ENCODE measurements at regions not wholly inside any gene's neighbourhood (a gene's known extent, or its start where the extent isn't known, plus 50 kb on each side); places are given as distances from the start of the nearest gene placed in this dataset.
A peak's percentile ranks its signal among the peaks of the same experiment; 100 is the strongest.

- DNase-seq (ENCODE audit: low read depth in 1 of 2, low spot score in 2 of 2) = no peak
- Histone ChIP-seq H3K9me3 (replicated peaks) (no peaks in the 10 kb centered on the region), H3K27ac (no peak overlapping the region)
These were observed 642.5 kb downstream of the XPNPEP1 start for GRCh38 chr10:109280837-109281236.

DNA sequence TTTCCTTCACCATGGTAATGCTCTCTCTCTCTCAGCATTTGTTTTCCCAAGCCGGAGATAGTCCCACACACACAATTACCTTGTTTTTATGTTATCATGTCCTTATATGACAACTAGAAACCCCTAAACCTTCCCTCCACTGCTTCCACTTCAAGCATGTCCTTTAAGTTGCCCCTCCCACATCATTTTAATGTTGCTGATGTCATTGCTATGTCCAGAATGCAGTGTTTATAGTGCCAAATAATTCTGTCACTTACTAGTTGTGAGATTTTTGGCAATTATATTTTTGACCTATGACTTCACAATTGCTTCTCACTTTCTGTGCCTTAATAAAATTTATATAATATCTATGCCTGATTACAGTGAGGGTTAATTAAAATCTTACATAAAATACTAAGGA, 645.9 kb downstream of the XPNPEP1 start:
- DNase-seq (ENCODE audit: low read depth in 1 of 2, low spot score in 2 of 2) = peak in 1 of 2 experiments; percentile 29
- Histone ChIP-seq H3K27ac (no peak overlapping the region), H3K4me1 (replicated peaks) (peaks cover 29% of the 10 kb centered on the region), H3K27me3 (replicated peaks) (no peaks in the 10 kb centered on the region), H3K4me3 (no peak overlapping the region), H3K36me3 (no peaks in the 10 kb centered on the region), H3K9me3 (replicated peaks) (no peaks in the 10 kb centered on the region)

More at GRCh38 chr10:109280837-109281236, 642.5 kb downstream of the XPNPEP1 start:
- no peaks in the 10 kb centered on the region for H3K36me3 ChIP-seq
- no peak overlapping the region for H3K4me3 ChIP-seq
- H3K27me3 ChIP-seq (replicated peaks) = no peaks in the 10 kb centered on the region
- H3K4me1 ChIP-seq (replicated peaks) = peaks cover 44% of the 10 kb centered on the region

- no peak overlapping the region for H3K4me3 ChIP-seq
- DNase-seq (ENCODE audit: low read depth in 1 of 2, low spot score in 2 of 2) = no peak
- peaks cover 17% of the 10 kb centered on the region for H3K4me1 ChIP-seq (replicated peaks)
These were observed 647.4 kb downstream of the XPNPEP1 start for GRCh38 chr10:109275960-109276359.

GRCh38 chr10:109274681-109275080, 648.6 kb downstream of the XPNPEP1 start:
- H3K27me3 ChIP-seq (replicated peaks) = no peaks in the 10 kb centered on the region
- H3K27ac ChIP-seq = no peak overlapping the region
- H3K9me3 ChIP-seq (replicated peaks) = no peaks in the 10 kb centered on the region
- H3K36me3 ChIP-seq = no peaks in the 10 kb centered on the region
- DNase-seq (ENCODE audit: low read depth in 1 of 2, low spot score in 2 of 2) = no peak
- H3K4me1 ChIP-seq (replicated peaks) = peaks cover 17% of the 10 kb centered on the region
- H3K4me3 ChIP-seq = no peak overlapping the region

More at GRCh38 chr10:109275960-109276359, 647.4 kb downstream of the XPNPEP1 start:
- Histone ChIP-seq H3K9me3 (replicated peaks) (no peaks in the 10 kb centered on the region), H3K36me3 (no peaks in the 10 kb centered on the region), H3K27ac (no peak overlapping the region), H3K27me3 (replicated peaks) (no peaks in the 10 kb centered on the region)

DNA sequence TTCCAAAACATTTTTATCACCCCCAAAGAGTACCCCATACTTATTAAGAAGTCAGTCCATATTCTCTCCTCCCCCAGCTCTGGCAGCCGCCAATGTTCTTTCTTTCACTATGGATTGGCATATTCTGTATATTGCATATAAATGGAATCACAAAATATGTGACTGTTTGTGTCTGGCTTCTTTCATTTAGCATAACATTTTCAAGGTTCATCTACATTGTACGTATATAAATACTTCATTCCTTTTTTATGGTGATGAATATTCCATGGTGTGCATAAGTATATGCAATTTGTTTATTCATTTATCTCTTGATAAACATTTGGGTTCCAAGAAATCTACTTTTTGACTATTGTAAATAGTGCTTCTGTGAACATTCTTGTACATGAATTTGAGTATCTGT, 653.1 kb downstream of the XPNPEP1 start:
- no peak overlapping the region for H3K27ac ChIP-seq
- H3K36me3 ChIP-seq = no peaks in the 10 kb centered on the region
- 0 out of 2 replicates have a peak, but pooled peaks cover 4% of the 10 kb centered on the region for H3K4me1 ChIP-seq (replicated peaks)
- no peak overlapping the region for H3K4me3 ChIP-seq
- H3K9me3 ChIP-seq (replicated peaks) = no peaks in the 10 kb centered on the region
- no peak for DNase-seq (ENCODE audit: low read depth in 1 of 2, low spot score in 2 of 2)
- H3K27me3 ChIP-seq (replicated peaks) = no peaks in the 10 kb centered on the region

- peaks cover 10% of the 10 kb centered on the region; the same call in 1 of the 2 replicates for H3K4me1 ChIP-seq (replicated peaks)
- H3K9me3 ChIP-seq (replicated peaks) = no peaks in the 10 kb centered on the region
- H3K36me3 ChIP-seq = no peaks in the 10 kb centered on the region
- DNase-seq (ENCODE audit: low read depth in 1 of 2, low spot score in 2 of 2) = no peak
- no peak overlapping the region for H3K4me3 ChIP-seq
- H3K27ac ChIP-seq = no peak overlapping the region
- H3K27me3 ChIP-seq (replicated peaks) = no peaks in the 10 kb centered on the region
These were observed 659.3 kb downstream of the XPNPEP1 start for GRCh38 chr10:109264004-109264403.

GRCh38 chr10:109261231-109261630, 662.1 kb downstream of the XPNPEP1 start:
- H3K27me3 ChIP-seq (replicated peaks) = no peaks in the 10 kb centered on the region
- H3K36me3 ChIP-seq = no peaks in the 10 kb centered on the region
- no peak overlapping the region for H3K27ac ChIP-seq
- peaks cover 14% of the 10 kb centered on the region; the same call in 1 of the 2 replicates for H3K4me1 ChIP-seq (replicated peaks)
- no peaks in the 10 kb centered on the region for H3K9me3 ChIP-seq (replicated peaks)
- DNase-seq (ENCODE audit: low read depth in 1 of 2, low spot score in 2 of 2) = no peak
- no peak overlapping the region for H3K4me3 ChIP-seq

GRCh38 chr10:109259293-109259692, 664.0 kb downstream of the XPNPEP1 start:
- H3K4me3 ChIP-seq = no peak overlapping the region
- H3K4me1 ChIP-seq (replicated peaks) = peaks cover 10% of the 10 kb centered on the region; the same call in 1 of the 2 replicates
- DNase-seq (ENCODE audit: low read depth in 1 of 2, low spot score in 2 of 2) = no peak
- H3K36me3 ChIP-seq = no peaks in the 10 kb centered on the region
- peak overlapping the region; percentile 23 for H3K27ac ChIP-seq
- H3K27me3 ChIP-seq (replicated peaks) = no peaks in the 10 kb centered on the region
- no peaks in the 10 kb centered on the region for H3K9me3 ChIP-seq (replicated peaks)

DNA sequence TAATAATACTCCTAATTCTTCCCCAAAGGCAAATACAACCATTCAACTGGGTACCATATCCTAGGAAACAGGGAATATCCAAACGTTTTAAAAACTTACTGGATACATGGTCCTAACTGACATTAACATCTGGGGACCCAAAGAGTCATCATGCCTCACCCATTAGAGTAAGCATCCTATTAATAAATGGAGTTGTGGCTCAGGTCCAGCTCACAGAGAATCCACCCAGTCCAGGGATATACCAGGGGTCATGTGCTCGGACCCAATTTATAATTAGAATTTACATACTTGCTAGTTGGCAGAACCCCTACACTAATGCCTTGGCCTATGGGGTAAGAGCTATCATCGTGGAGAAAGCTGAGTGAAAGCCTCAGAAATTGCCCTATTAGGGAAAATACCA, 670.0 kb downstream of the XPNPEP1 start:
- H3K4me1 ChIP-seq (replicated peaks) = no peaks in the 10 kb centered on the region
- H3K4me3 ChIP-seq = no peak overlapping the region
- H3K36me3 ChIP-seq = no peaks in the 10 kb centered on the region
- no peak for DNase-seq (ENCODE audit: low read depth in 1 of 2, low spot score in 2 of 2)
- H3K9me3 ChIP-seq (replicated peaks) = no peaks in the 10 kb centered on the region
- H3K27ac ChIP-seq = no peak overlapping the region
- H3K27me3 ChIP-seq (replicated peaks) = no peaks in the 10 kb centered on the region

DNA sequence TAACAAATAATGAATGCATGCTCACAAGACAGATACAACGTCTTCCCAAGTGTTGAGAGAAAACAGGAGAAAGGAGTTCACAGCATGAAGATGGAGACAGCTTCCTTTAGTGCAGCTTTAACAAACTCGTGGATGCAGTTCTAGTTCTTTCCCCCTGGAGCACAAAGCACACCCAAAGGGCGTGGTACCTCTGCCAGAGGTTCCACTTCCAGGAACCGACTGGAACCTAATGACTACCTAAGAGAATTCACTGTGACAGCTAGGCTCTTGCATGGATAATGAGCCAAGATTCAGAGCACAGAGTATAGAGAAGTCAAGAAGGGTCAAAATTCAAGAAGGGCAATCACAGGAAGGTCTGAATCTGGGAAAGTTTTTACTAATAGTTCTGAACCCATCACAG, 673.2 kb downstream of the XPNPEP1 start:
- H3K27ac ChIP-seq = no peak overlapping the region
- no peak for DNase-seq (ENCODE audit: low read depth in 1 of 2, low spot score in 2 of 2)
- H3K36me3 ChIP-seq = no peaks in the 10 kb centered on the region
- H3K9me3 ChIP-seq (replicated peaks) = no peaks in the 10 kb centered on the region
- H3K4me3 ChIP-seq = no peak overlapping the region
- H3K27me3 ChIP-seq (replicated peaks) = no peaks in the 10 kb centered on the region
- H3K4me1 ChIP-seq (replicated peaks) = no peaks in the 10 kb centered on the region

- H3K36me3 ChIP-seq = no peaks in the 10 kb centered on the region
- H3K9me3 ChIP-seq (replicated peaks) = no peaks in the 10 kb centered on the region
- DNase-seq (ENCODE audit: low read depth in 1 of 2, low spot score in 2 of 2) = no peak
- H3K27me3 ChIP-seq (replicated peaks) = no peaks in the 10 kb centered on the region
- no peaks in the 10 kb centered on the region for H3K4me1 ChIP-seq (replicated peaks)
- H3K27ac ChIP-seq = no peak overlapping the region
- no peak overlapping the region for H3K4me3 ChIP-seq
These were observed 675.5 kb downstream of the XPNPEP1 start for GRCh38 chr10:109247814-109248213.

GRCh38 chr10:109245821-109246220, 677.5 kb downstream of the XPNPEP1 start:
- Histone ChIP-seq H3K36me3 (no peaks in the 10 kb centered on the region), H3K27me3 (replicated peaks) (no peaks in the 10 kb centered on the region), H3K27ac (no peak overlapping the region), H3K9me3 (replicated peaks) (no peaks in the 10 kb centered on the region), H3K4me1 (replicated peaks) (no peaks in the 10 kb centered on the region), H3K4me3 (no peak overlapping the region)
- no peak for DNase-seq (ENCODE audit: low read depth in 1 of 2, low spot score in 2 of 2)

DNA sequence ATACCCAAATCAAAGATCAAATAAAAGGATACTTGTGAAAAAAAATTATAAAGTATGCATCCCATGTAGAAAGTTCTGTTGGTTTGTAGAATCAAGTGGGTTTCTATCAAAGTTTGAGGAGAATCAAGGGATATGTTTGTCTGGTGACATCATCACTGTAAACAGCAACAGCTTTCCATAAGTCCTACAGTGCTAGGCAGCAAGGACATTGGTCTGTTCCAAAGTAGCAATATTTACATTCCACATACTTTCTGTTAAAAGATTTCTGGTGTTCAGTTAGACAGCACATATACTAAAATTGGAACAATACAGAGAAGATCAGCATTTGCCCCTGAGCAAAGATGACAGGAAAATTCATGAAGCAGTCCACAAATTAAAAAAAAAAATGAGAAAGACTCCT, 683.9 kb downstream of the XPNPEP1 start:
- Histone ChIP-seq H3K27ac (peak overlapping the region; percentile 58), H3K36me3 (no peaks in the 10 kb centered on the region), H3K27me3 (replicated peaks) (no peaks in the 10 kb centered on the region), H3K9me3 (replicated peaks) (no peaks in the 10 kb centered on the region), H3K4me1 (replicated peaks) (peaks cover 21% of the 10 kb centered on the region), H3K4me3 (no peak overlapping the region)
- DNase-seq (ENCODE audit: low read depth in 1 of 2, low spot score in 2 of 2) = peak in 1 of 2 experiments; percentile 53

DNA sequence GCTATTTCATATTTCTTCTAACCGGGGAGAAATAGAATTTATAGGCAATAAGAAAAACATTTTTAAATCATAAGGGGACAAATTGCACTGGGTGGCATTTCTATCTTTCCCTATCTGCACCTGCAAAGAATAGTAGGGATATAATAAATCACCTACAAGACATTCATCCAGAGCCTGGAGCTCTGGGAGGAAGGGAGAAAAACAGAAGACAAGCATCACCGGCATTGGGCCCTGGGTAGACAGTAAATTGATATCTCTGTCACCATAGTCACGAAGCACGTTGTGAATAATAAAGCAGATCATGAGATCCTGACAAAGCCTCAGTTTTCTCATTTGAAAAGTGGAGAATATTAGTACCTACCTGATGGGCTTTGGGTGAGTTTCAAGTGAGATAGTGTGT, 685.6 kb downstream of the XPNPEP1 start:
- no peak overlapping the region for H3K4me3 ChIP-seq
- H3K4me1 ChIP-seq (replicated peaks) = peaks cover 21% of the 10 kb centered on the region
- no peaks in the 10 kb centered on the region for H3K27me3 ChIP-seq (replicated peaks)
- no peak for DNase-seq (ENCODE audit: low read depth in 1 of 2, low spot score in 2 of 2)
- no peaks in the 10 kb centered on the region for H3K36me3 ChIP-seq
- no peak overlapping the region for H3K27ac ChIP-seq
- H3K9me3 ChIP-seq (replicated peaks) = no peaks in the 10 kb centered on the region

DNA sequence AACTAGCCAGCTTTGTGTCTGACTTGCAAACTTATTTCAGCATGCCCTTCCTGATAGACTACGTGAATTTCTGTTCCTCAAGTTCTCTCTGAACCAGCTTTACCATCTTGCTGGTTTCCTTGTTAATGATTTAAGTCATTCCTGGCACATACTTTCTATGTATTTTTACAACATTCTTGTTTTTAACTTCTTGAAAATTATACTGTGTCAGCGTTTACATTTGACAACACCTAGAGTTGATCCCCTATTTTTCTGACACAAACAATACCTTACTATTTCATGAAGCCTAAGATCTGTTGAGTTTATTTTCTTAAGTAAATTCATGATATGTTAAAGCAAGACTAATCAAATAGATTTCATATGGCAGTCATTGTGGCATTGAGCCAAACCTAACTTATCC, 686.3 kb downstream of the XPNPEP1 start:
- no peak for DNase-seq (ENCODE audit: low read depth in 1 of 2, low spot score in 2 of 2)
- no peaks in the 10 kb centered on the region for H3K36me3 ChIP-seq
- peaks cover 21% of the 10 kb centered on the region for H3K4me1 ChIP-seq (replicated peaks)
- no peak overlapping the region for H3K27ac ChIP-seq
- H3K4me3 ChIP-seq = no peak overlapping the region
- no peaks in the 10 kb centered on the region for H3K27me3 ChIP-seq (replicated peaks)
- H3K9me3 ChIP-seq (replicated peaks) = no peaks in the 10 kb centered on the region

All from SJSA1 (cell line).